ENCODE measurements at regions not wholly inside any gene's neighbourhood (a gene's known extent, or its start where the extent isn't known, plus 50 kb on each side); places are given as distances from the start of the nearest gene placed in this dataset.

GRCh38 chr22:34437140-34437539, 516.9 kb upstream of the LARGE1 start:
- no peak for DNase-seq

GRCh38 chr22:34454598-34454997, 534.3 kb upstream of the LARGE1 start:
- no peak for DNase-seq

GRCh38 chr22:34462795-34463194, 542.5 kb upstream of the LARGE1 start:
- no peak for DNase-seq

- DNase-seq: no peak
Measured at GRCh38 chr22:34475886-34476285, 555.6 kb upstream of the LARGE1 start.

- no peak for DNase-seq
Measured at GRCh38 chr22:34476762-34477161, 556.5 kb upstream of the LARGE1 start.

GRCh38 chr22:34481090-34481489, 560.8 kb upstream of the LARGE1 start:
- no peak for DNase-seq

- DNase-seq: no peak
Measured at GRCh38 chr22:34486381-34486780, 566.1 kb upstream of the LARGE1 start.

- no peak for DNase-seq
Measured at GRCh38 chr22:34489861-34490260, 569.6 kb upstream of the LARGE1 start.

GRCh38 chr22:34490886-34491285, 570.6 kb upstream of the LARGE1 start:
- DNase-seq: no peak

GRCh38 chr22:34493486-34493885, 572.5 kb upstream of the ISX start:
- DNase-seq: no peak

GRCh38 chr22:34501366-34501965, 564.5 kb upstream of the ISX start:
- DNase-seq: no peak

GRCh38 chr22:34502821-34503220, 563.1 kb upstream of the ISX start:
- DNase-seq: no peak

- no peak for DNase-seq
Measured at GRCh38 chr22:34508797-34509196, 557.2 kb upstream of the ISX start.

GRCh38 chr22:34526681-34527080, 539.3 kb upstream of the ISX start:
- DNase-seq: no peak

GRCh38 chr22:34534101-34534500, 531.9 kb upstream of the ISX start:
- no peak for DNase-seq

GRCh38 chr22:34567367-34567766, 498.6 kb upstream of the ISX start:
- DNase-seq: no peak

GRCh38 chr22:34570408-34570807, 495.6 kb upstream of the ISX start:
- DNase-seq: no peak

GRCh38 chr22:34579519-34579918, 486.4 kb upstream of the ISX start:
- no peak for DNase-seq

- DNase-seq: no peak
Measured at GRCh38 chr22:34587357-34588356, 478.3 kb upstream of the ISX start.

- no peak for DNase-seq
Measured at GRCh38 chr22:34588871-34589545, 476.9 kb upstream of the ISX start.

GRCh38 chr22:34592123-34592740, 473.7 kb upstream of the ISX start:
- DNase-seq: no peak

GRCh38 chr22:34599567-34599966, 466.4 kb upstream of the ISX start:
- no peak for DNase-seq

GRCh38 chr22:34604312-34604711, 461.6 kb upstream of the ISX start:
- no peak for DNase-seq
